Mesendoderm (in vitro differentiated cells): ENCODE measurements at regions not wholly inside any gene's neighbourhood (a gene's known extent, or its start where the extent isn't known, plus 50 kb on each side); places are given as distances from the start of the nearest gene placed in this dataset.
A peak's percentile ranks its signal among the peaks of the same experiment; 100 is the strongest.

Experiments used
- DNase-seq: peaks from one replicate; pipeline ENCODE4 v3.0.0; 2013
- H2AK5ac ChIP-seq: 2 replicates; pipeline ENCODE4 v1.6.1; 2013; ENCODE audit warnings: low read length, inconsistent platforms
- H2BK120ac ChIP-seq: 2 replicates; pipeline ENCODE4 v1.6.1; 2013; ENCODE audit warnings: low read depth, mild to moderate bottlenecking, low read length, moderate library complexity, mixed read lengths
- H2BK15ac ChIP-seq: replicated peaks from 2 replicates; pipeline ENCODE4 v1.6.1; 2013; ENCODE audit warnings: low read depth, mild to moderate bottlenecking, moderate library complexity
- H2BK5ac ChIP-seq: 2 replicates; pipeline ENCODE4 v1.6.1; 2013; ENCODE audit warnings: low read length, inconsistent platforms
- H3K18ac ChIP-seq: 2 replicates; pipeline ENCODE4 v1.6.1; 2013; ENCODE audit warnings: mild to moderate bottlenecking, low read length, mixed read lengths
- H3K23ac ChIP-seq: one replicate; pipeline ENCODE4 v1.6.1; 2013; ENCODE audit warnings: low read length
- H3K27ac ChIP-seq: 2 replicates; pipeline ENCODE4 v1.5.1; 2013; ENCODE audit warnings: low read depth, mild to moderate bottlenecking, inconsistent platforms, low read length, moderate library complexity
- H3K27me3 ChIP-seq: 2 replicates; pipeline ENCODE4 v1.6.1; 2013; ENCODE audit warnings: low read length, control low read depth, mild to moderate bottlenecking, inconsistent platforms; ENCODE audit not compliant: insufficient read depth, poor library complexity
- H3K36me3 ChIP-seq: 2 replicates; pipeline ENCODE4 v1.6.1; 2013; ENCODE audit warnings: low read length, inconsistent platforms; ENCODE audit not compliant: control insufficient read depth, insufficient read depth
- H3K4ac ChIP-seq: one replicate; pipeline ENCODE4 v1.6.1; 2013; ENCODE audit warnings: low read depth, mild to moderate bottlenecking, low read length, moderate library complexity
- H3K4me1 ChIP-seq: 2 replicates; pipeline ENCODE4 v1.6.1; 2013; ENCODE audit warnings: low read depth, low read length, inconsistent platforms; ENCODE audit not compliant: control insufficient read depth
- H3K4me2 ChIP-seq: 2 replicates; pipeline ENCODE4 v1.6.1; 2013; ENCODE audit warnings: low read length
- H3K4me3 ChIP-seq: 2 replicates; pipeline ENCODE4 v1.5.1; 2013; ENCODE audit warnings: mild to moderate bottlenecking, low read length
- H3K56ac ChIP-seq: one replicate; pipeline ENCODE4 v1.6.1; 2013; ENCODE audit warnings: low read length
- H3K79me1 ChIP-seq: 2 replicates; pipeline ENCODE4 v1.6.1; 2013; ENCODE audit warnings: low read length, inconsistent platforms
- H3K79me2 ChIP-seq: 2 replicates; pipeline ENCODE4 v1.6.1; 2013; ENCODE audit warnings: mild to moderate bottlenecking, low read length; ENCODE audit not compliant: control insufficient read depth, insufficient read depth
- H3K9ac ChIP-seq: 2 replicates; pipeline ENCODE4 v1.6.1; 2013; ENCODE audit warnings: low read length, inconsistent platforms
- H4K5ac ChIP-seq: one replicate; pipeline ENCODE4 v1.6.1; 2013; ENCODE audit warnings: low read length
- H4K8ac ChIP-seq: one replicate; pipeline ENCODE4 v1.6.1; 2013; ENCODE audit warnings: low read depth, mild to moderate bottlenecking, control low read depth, low read length, moderate library complexity
- WGBS: extraction: QIAGEN DNeasy Blood & Tissue Kit; methylation state at CpG from one replicate; pipeline ENCODE4 v1.1.7; 2013; ENCODE audit warnings: low lambda C conversion rate, missing lambda C conversion rate; ENCODE audit not compliant: insufficient coverage; ENCODE audit errors: extremely low coverage; 5-methylcytosine and 5-hydroxymethylcytosine counted together

DNA sequence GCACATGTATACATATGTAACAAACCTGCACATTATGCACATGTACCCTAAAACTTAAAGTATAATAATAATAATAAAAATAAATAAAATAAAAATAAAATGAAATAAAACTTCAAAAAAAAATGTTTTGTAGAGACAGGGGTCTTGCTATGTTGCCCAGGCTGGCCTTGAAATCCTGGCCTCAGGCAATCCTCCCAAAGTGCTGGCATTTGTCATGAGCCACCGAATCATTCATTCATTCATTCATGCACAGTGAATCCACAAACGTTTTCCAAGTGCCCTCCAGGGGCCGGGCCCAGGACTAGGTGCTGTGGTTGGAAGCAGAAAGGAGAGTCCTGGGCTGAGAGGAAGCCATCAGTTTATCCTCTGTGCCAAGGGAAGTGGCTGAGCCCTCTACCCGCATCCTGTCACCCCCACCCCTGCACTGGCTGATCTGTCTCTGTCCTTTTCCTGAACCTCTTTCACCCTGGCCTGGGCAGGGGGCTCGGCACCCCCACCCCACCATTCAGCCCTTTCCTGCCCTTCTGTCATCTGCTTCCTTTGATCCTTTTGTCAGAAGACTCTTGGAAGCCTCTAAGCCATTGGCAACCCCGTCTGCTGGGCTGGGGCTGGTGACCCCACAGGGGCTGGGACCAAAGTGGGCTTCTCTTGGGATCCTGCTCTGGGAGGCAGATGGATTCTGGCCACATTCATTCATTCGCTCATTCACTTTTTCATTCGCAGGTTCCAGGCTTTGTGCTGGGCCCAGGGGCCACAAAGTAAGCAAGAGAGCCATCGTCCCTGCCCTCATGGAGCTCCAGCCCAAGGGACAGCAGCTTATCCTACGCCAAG, 84.3 kb downstream of the IGLL1 start:
- H3K79me1 ChIP-seq, result no peaks in the 10 kb centered on the region
- H3K56ac ChIP-seq, result no peak overlapping the region
- no peak overlapping the region for H2BK15ac ChIP-seq
- H3K4me2 ChIP-seq, result no peak overlapping the region
- H3K79me2 ChIP-seq, result no peaks in the 10 kb centered on the region
- no peaks in the 10 kb centered on the region for H3K36me3 ChIP-seq
- H3K18ac ChIP-seq, result peak overlapping the region; percentile 2
- H2BK120ac ChIP-seq, result no peak overlapping the region
- DNase-seq, result no peak
- no peak overlapping the region for H2BK5ac ChIP-seq
- H4K8ac ChIP-seq, result no peak overlapping the region
- WGBS, result no CpG with 5 or more reads among the region's 10 CpGs
- H3K4me1 ChIP-seq, result peaks cover 4% of the 10 kb centered on the region
- H3K27me3 ChIP-seq, result no peaks in the 10 kb centered on the region
- H3K27ac ChIP-seq, result no peak overlapping the region
- no peak overlapping the region for H4K5ac ChIP-seq
- no peak overlapping the region for H3K9ac ChIP-seq
- no peak overlapping the region for H3K4ac ChIP-seq
- no peak overlapping the region for H2AK5ac ChIP-seq
- no peak overlapping the region for H3K23ac ChIP-seq
- H3K4me3 ChIP-seq, result no peak overlapping the region

- Histone ChIP-seq H3K79me2 (no peaks in the 10 kb centered on the region), H3K27me3 (no peaks in the 10 kb centered on the region), H3K4me2 (no peak overlapping the region), H2BK120ac (no peak overlapping the region), H3K9ac (no peak overlapping the region), H3K56ac (no peak overlapping the region), H3K18ac (no peak overlapping the region), H3K23ac (no peak overlapping the region), H3K4me1 (peaks cover 1% of the 10 kb centered on the region), H3K27ac (no peak overlapping the region), H3K4me3 (no peak overlapping the region), H4K5ac (no peak overlapping the region), H4K8ac (no peak overlapping the region), H3K79me1 (no peaks in the 10 kb centered on the region), H2BK5ac (no peak overlapping the region), H3K4ac (no peak overlapping the region), H2AK5ac (no peak overlapping the region), H3K36me3 (no peaks in the 10 kb centered on the region), H2BK15ac (no peak overlapping the region)
- no peak for DNase-seq
- no CpG with 5 or more reads among the region's 1 CpG for WGBS
Measured at GRCh38 chr22:23494930-23495266, 85.2 kb downstream of the IGLL1 start.

DNA sequence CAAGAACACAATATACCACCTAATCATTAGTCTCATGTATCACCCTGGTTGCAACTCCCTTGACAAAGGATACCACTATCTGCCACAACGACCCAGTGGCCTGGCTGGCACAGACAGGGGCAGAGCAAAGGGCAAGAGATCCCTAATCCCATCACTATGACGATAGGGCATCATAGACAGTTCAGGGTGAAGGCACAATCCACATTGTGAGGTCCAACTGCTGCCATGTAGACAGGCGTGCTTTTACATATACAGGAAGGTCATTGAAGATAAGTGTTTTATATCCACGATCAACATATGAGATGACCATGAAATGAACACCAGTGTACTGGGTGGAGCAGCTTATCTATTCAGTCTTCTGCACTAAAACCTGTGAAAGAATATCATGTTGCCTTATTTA, 94.6 kb downstream of the IGLL1 start:
- no peak overlapping the region for H4K5ac ChIP-seq

GRCh38 chr22:23484651-23485050, 95.4 kb downstream of the IGLL1 start:
- Histone ChIP-seq H3K4me2 (no peak overlapping the region), H3K27me3 (no peaks in the 10 kb centered on the region), H3K23ac (no peak overlapping the region), H3K56ac (no peak overlapping the region), H3K79me2 (no peaks in the 10 kb centered on the region), H2BK5ac (no peak overlapping the region), H3K9ac (no peak overlapping the region), H2AK5ac (no peak overlapping the region), H3K79me1 (no peaks in the 10 kb centered on the region), H2BK120ac (no peak overlapping the region), H3K27ac (no peak overlapping the region), H3K4me3 (no peak overlapping the region), H3K4ac (no peak overlapping the region), H4K8ac (no peak overlapping the region), H3K4me1 (no peaks in the 10 kb centered on the region), H4K5ac (no peak overlapping the region), H2BK15ac (no peak overlapping the region), H3K36me3 (no peaks in the 10 kb centered on the region), H3K18ac (no peak overlapping the region)
- WGBS, result no CpG with 5 or more reads among the region's 5 CpGs
- DNase-seq, result no peak

More for the DNA sequence above, 94.6 kb downstream of the IGLL1 start:
- H3K27me3 ChIP-seq, result no peaks in the 10 kb centered on the region
- H3K4ac ChIP-seq, result no peak overlapping the region
- no peaks in the 10 kb centered on the region for H3K4me1 ChIP-seq
- H2BK15ac ChIP-seq, result no peak overlapping the region
- no peak overlapping the region for H2BK120ac ChIP-seq
- H3K56ac ChIP-seq, result no peak overlapping the region
- H3K79me1 ChIP-seq, result no peaks in the 10 kb centered on the region
- no peak overlapping the region for H3K4me2 ChIP-seq
- no peak overlapping the region for H3K27ac ChIP-seq
- no peak overlapping the region for H3K23ac ChIP-seq
- H2BK5ac ChIP-seq, result no peak overlapping the region
- H3K36me3 ChIP-seq, result no peaks in the 10 kb centered on the region
- H3K18ac ChIP-seq, result no peak overlapping the region
- no peak overlapping the region for H3K4me3 ChIP-seq
- no peak overlapping the region for H4K8ac ChIP-seq
- DNase-seq, result no peak
- no peak overlapping the region for H2AK5ac ChIP-seq
- no peak overlapping the region for H3K9ac ChIP-seq
- WGBS, result no CpG with 5 or more reads among the region's 4 CpGs
- no peaks in the 10 kb centered on the region for H3K79me2 ChIP-seq

- H4K8ac ChIP-seq, result no peak overlapping the region
- no peak overlapping the region for H3K4me2 ChIP-seq
- H3K56ac ChIP-seq, result no peak overlapping the region
- no CpG with 5 or more reads among the region's 5 CpGs for WGBS
- H3K27ac ChIP-seq, result no peak overlapping the region
- H3K79me2 ChIP-seq, result no peaks in the 10 kb centered on the region
- no peaks in the 10 kb centered on the region for H3K4me1 ChIP-seq
- H4K5ac ChIP-seq, result no peak overlapping the region
- no peak overlapping the region for H2BK5ac ChIP-seq
- no peaks in the 10 kb centered on the region for H3K27me3 ChIP-seq
- no peak overlapping the region for H3K4ac ChIP-seq
- no peak overlapping the region for H2BK15ac ChIP-seq
- no peak overlapping the region for H3K4me3 ChIP-seq
- H3K79me1 ChIP-seq, result no peaks in the 10 kb centered on the region
- no peak overlapping the region for H3K18ac ChIP-seq
- no peak overlapping the region for H3K23ac ChIP-seq
- no peak overlapping the region for H3K9ac ChIP-seq
- H3K36me3 ChIP-seq, result no peaks in the 10 kb centered on the region
- no peak overlapping the region for H2BK120ac ChIP-seq
- H2AK5ac ChIP-seq, result no peak overlapping the region
- DNase-seq, result no peak
Measured at GRCh38 chr22:23481369-23481768, 98.7 kb downstream of the IGLL1 start.

- Histone ChIP-seq H3K36me3 (no peaks in the 10 kb centered on the region), H3K56ac (no peak overlapping the region), H3K18ac (no peak overlapping the region), H3K27ac (no peak overlapping the region), H3K4me2 (no peak overlapping the region), H2BK120ac (no peak overlapping the region), H2BK15ac (no peak overlapping the region), H3K4me1 (no peaks in the 10 kb centered on the region), H4K8ac (no peak overlapping the region), H3K9ac (no peak overlapping the region), H3K27me3 (no peaks in the 10 kb centered on the region), H3K4ac (no peak overlapping the region), H4K5ac (no peak overlapping the region), H2AK5ac (no peak overlapping the region), H3K4me3 (no peak overlapping the region), H3K79me2 (no peaks in the 10 kb centered on the region), H2BK5ac (no peak overlapping the region), H3K79me1 (no peaks in the 10 kb centered on the region), H3K23ac (no peak overlapping the region)
- DNase-seq, result no peak
- WGBS, result no CpG with 5 or more reads among the region's 4 CpGs
Measured at GRCh38 chr22:23478175-23478574, 101.9 kb downstream of the IGLL1 start.
